ENCODE measurements at regions not wholly inside any gene's neighbourhood (a gene's known extent, or its start where the extent isn't known, plus 50 kb on each side); places are given as distances from the start of the nearest gene placed in this dataset.
A peak's percentile ranks its signal among the peaks of the same experiment; 100 is the strongest.

- Histone ChIP-seq H3K27me3 (no peaks in the 10 kb centered on the region), H3K79me2 (ENCODE audit: low read depth) (no peaks in the 10 kb centered on the region), H3K36me3 (no peaks in the 10 kb centered on the region), H3F3A (ENCODE audit: low read depth) (no peaks in the 10 kb centered on the region), H3K4me1 (no peaks in the 10 kb centered on the region), H3K4me3 (no peak overlapping the region), H3K4me2 (no peak overlapping the region), H4K20me1 (ENCODE audit: low read depth) (no peaks in the 10 kb centered on the region), H3K9me3 (ENCODE audit: low read depth) (no peaks in the 10 kb centered on the region), H3K27ac (no peak overlapping the region), H3K9ac (no peak overlapping the region), H2AFZ (replicated peaks) (no peak overlapping the region)
- no peaks in the 10 kb centered on the region for H3K4me1 Mint-ChIP-seq
- DNase-seq (ENCODE audit: low spot score), result no peak
- H3K27ac Mint-ChIP-seq, result no peak overlapping the region
- H3K4me3 Mint-ChIP-seq, result no peak overlapping the region
- TF ChIP-seq CTCF (IDR thresholded peaks at IDR 0.05), result no peak
- no peak for TF ChIP-seq EZH2 (IDR thresholded peaks at IDR 0.05)
- TF ChIP-seq EZH2phosphoT487 (IDR thresholded peaks at IDR 0.05), result no peak
- no peaks in the 10 kb centered on the region for H3K9me3 Mint-ChIP-seq
- H3K36me3 Mint-ChIP-seq, result no peaks in the 10 kb centered on the region
- peaks cover 19% of the 10 kb centered on the region for H3K27me3 Mint-ChIP-seq (ENCODE audit: insufficient read depth, low read depth)
Measured at GRCh38 chr1:29599071-29599470, 362.7 kb downstream of the PTPRU start.

- no peaks in the 10 kb centered on the region for H3K9me3 ChIP-seq (ENCODE audit: low read depth)
- Mint-ChIP-seq H3K27ac (no peak overlapping the region), H3K4me3 (no peak overlapping the region), H3K27me3 (ENCODE audit: insufficient read depth, low read depth) (peaks cover 16% of the 10 kb centered on the region), H3K9me3 (no peaks in the 10 kb centered on the region), H3K36me3 (no peaks in the 10 kb centered on the region), H3K4me1 (peaks cover 4% of the 10 kb centered on the region)
- H4K20me1 ChIP-seq (ENCODE audit: low read depth), result no peaks in the 10 kb centered on the region
- no peak overlapping the region for H2AFZ ChIP-seq (replicated peaks)
- H3K4me1 ChIP-seq, result no peaks in the 10 kb centered on the region
- no peak overlapping the region for H3K9ac ChIP-seq
- no peaks in the 10 kb centered on the region for H3K27me3 ChIP-seq
- no peak overlapping the region for H3K4me3 ChIP-seq
- no peak overlapping the region for H3K27ac ChIP-seq
- no peak overlapping the region for H3K4me2 ChIP-seq
- DNase-seq (ENCODE audit: low spot score), result no peak
- H3F3A ChIP-seq (ENCODE audit: low read depth), result no peaks in the 10 kb centered on the region
- TF ChIP-seq CTCF (IDR thresholded peaks at IDR 0.05), result no peak
- TF ChIP-seq EZH2phosphoT487 (IDR thresholded peaks at IDR 0.05), result no peak
- TF ChIP-seq EZH2 (IDR thresholded peaks at IDR 0.05), result no peak
- no peaks in the 10 kb centered on the region for H3K79me2 ChIP-seq (ENCODE audit: low read depth)
- no peaks in the 10 kb centered on the region for H3K36me3 ChIP-seq
Measured at GRCh38 chr1:29597861-29598260, 361.5 kb downstream of the PTPRU start.

GRCh38 chr1:29593601-29594382 is 357.5 kb downstream of the PTPRU start:
- no peak for DNase-seq (ENCODE audit: low spot score)
- Histone ChIP-seq H3F3A (ENCODE audit: low read depth) (no peaks in the 10 kb centered on the region), H3K4me3 (no peak overlapping the region), H2AFZ (replicated peaks) (peak overlapping the region; percentile 57), H4K20me1 (ENCODE audit: low read depth) (no peaks in the 10 kb centered on the region), H3K36me3 (no peaks in the 10 kb centered on the region), H3K79me2 (ENCODE audit: low read depth) (no peaks in the 10 kb centered on the region), H3K4me1 (no peaks in the 10 kb centered on the region), H3K4me2 (no peak overlapping the region), H3K27ac (no peak overlapping the region), H3K27me3 (no peaks in the 10 kb centered on the region), H3K9ac (no peak overlapping the region), H3K9me3 (ENCODE audit: low read depth) (no peaks in the 10 kb centered on the region)
- no peaks in the 10 kb centered on the region for H3K36me3 Mint-ChIP-seq
- no peak overlapping the region for H3K27ac Mint-ChIP-seq
- H3K4me3 Mint-ChIP-seq, result no peak overlapping the region
- no peaks in the 10 kb centered on the region for H3K9me3 Mint-ChIP-seq
- H3K4me1 Mint-ChIP-seq, result peaks cover 8% of the 10 kb centered on the region
- TF ChIP-seq EZH2phosphoT487 (IDR thresholded peaks at IDR 0.05), result no peak
- no peak for TF ChIP-seq CTCF (IDR thresholded peaks at IDR 0.05)
- TF ChIP-seq EZH2 (IDR thresholded peaks at IDR 0.05), result no peak
- peaks cover 12% of the 10 kb centered on the region for H3K27me3 Mint-ChIP-seq (ENCODE audit: insufficient read depth, low read depth)

All from neural progenitor cell (in vitro differentiated cells).